ENCODE measurements at regions not wholly inside any gene's neighbourhood (a gene's known extent, or its start where the extent isn't known, plus 50 kb on each side); places are given as distances from the start of the nearest gene placed in this dataset.
"Not testable (repeated sequence)": the region's sequence is repeated elsewhere in the genome, so short reads cannot be mapped to it uniquely, and the experiment has no call there.

- no peak for DNase-seq (ENCODE audit: low read depth in 2 of 2)
Observed at GRCh38 chr1:168420177-168420576, 123.6 kb downstream of the XCL2 start.

- no peak for DNase-seq (ENCODE audit: low read depth in 2 of 2)
Observed at GRCh38 chr1:168419736-168420135, 124.1 kb downstream of the XCL2 start.

- no peak for DNase-seq (ENCODE audit: low read depth in 2 of 2)
Observed at GRCh38 chr1:168416220-168416619, 127.6 kb downstream of the XCL2 start.

- no peak for DNase-seq (ENCODE audit: low read depth in 2 of 2)
Observed at GRCh38 chr1:168414914-168415313, 128.9 kb downstream of the XCL2 start.

GRCh38 chr1:168410464-168410863, 129.8 kb downstream of the TBX19 start:
- DNase-seq (ENCODE audit: low read depth in 2 of 2): no peak

GRCh38 chr1:168408884-168409283, 128.2 kb downstream of the TBX19 start:
- peak; percentile 19 to 30 for DNase-seq (ENCODE audit: low read depth in 2 of 2)

- no peak for DNase-seq (ENCODE audit: low read depth in 2 of 2)
Observed at GRCh38 chr1:168408539-168408865, 127.8 kb downstream of the TBX19 start.

- no peak for DNase-seq (ENCODE audit: low read depth in 2 of 2)
Observed at GRCh38 chr1:168407832-168408538, 127.3 kb downstream of the TBX19 start.

- DNase-seq (ENCODE audit: low read depth in 2 of 2): no peak
Observed at GRCh38 chr1:168405906-168406549, 125.4 kb downstream of the TBX19 start.

- no peak for DNase-seq (ENCODE audit: low read depth in 2 of 2)
Observed at GRCh38 chr1:168403140-168403539, 122.5 kb downstream of the TBX19 start.

GRCh38 chr1:168402466-168402865, 121.8 kb downstream of the TBX19 start:
- not testable (repeated sequence) for DNase-seq (ENCODE audit: low read depth in 2 of 2)

GRCh38 chr1:168401341-168401740, 120.7 kb downstream of the TBX19 start:
- DNase-seq (ENCODE audit: low read depth in 2 of 2): no peak

GRCh38 chr1:168400139-168400538, 119.5 kb downstream of the TBX19 start:
- DNase-seq (ENCODE audit: low read depth in 2 of 2): no peak

GRCh38 chr1:168397806-168398205, 117.1 kb downstream of the TBX19 start:
- no peak for DNase-seq (ENCODE audit: low read depth in 2 of 2)

- no peak for DNase-seq (ENCODE audit: low read depth in 2 of 2)
Observed at GRCh38 chr1:168396940-168397684, 116.4 kb downstream of the TBX19 start.

GRCh38 chr1:168396508-168396907, 115.8 kb downstream of the TBX19 start:
- DNase-seq (ENCODE audit: low read depth in 2 of 2): no peak

GRCh38 chr1:168394858-168395257, 114.2 kb downstream of the TBX19 start:
- no peak for DNase-seq (ENCODE audit: low read depth in 2 of 2)

- DNase-seq (ENCODE audit: low read depth in 2 of 2): no peak
Observed at GRCh38 chr1:168392958-168393549, 112.4 kb downstream of the TBX19 start.

- DNase-seq (ENCODE audit: low read depth in 2 of 2): no peak
Observed at GRCh38 chr1:168391851-168392681, 111.4 kb downstream of the TBX19 start.

- DNase-seq (ENCODE audit: low read depth in 2 of 2): no peak
Observed at GRCh38 chr1:168390271-168390670, 109.6 kb downstream of the TBX19 start.

All from stimulated activated CD4-positive, alpha-beta T cell treated with anti-CD3 and anti-CD28 coated beads, Interleukin-1b, Interleukin-23, amount 100 ng/mL, for 1 hour (primary cell).